Activated CD4-positive, CD25-positive, alpha-beta regulatory T cell treated with anti-CD3 and anti-CD28 coated beads, Interleukin-2, amount 50 U/mL, for 24 hours (primary cell): ENCODE measurements at regions not wholly inside any gene's neighbourhood (a gene's known extent, or its start where the extent isn't known, plus 50 kb on each side); places are given as distances from the start of the nearest gene placed in this dataset.
"Not testable (repeated sequence)": the region's sequence is repeated elsewhere in the genome, so short reads cannot be mapped to it uniquely, and the experiment has no call there.

ENCODE experiments used
- ATAC-seq, 2 donors: fragments of 150-1000 bp; cut with Tn5 transposase; one replicate each; pipeline ENCODE4 v1.10.0; 2021; ENCODE audit warnings: mild to moderate bottlenecking in 1 of 2, moderate library complexity in 1 of 2

DNA sequence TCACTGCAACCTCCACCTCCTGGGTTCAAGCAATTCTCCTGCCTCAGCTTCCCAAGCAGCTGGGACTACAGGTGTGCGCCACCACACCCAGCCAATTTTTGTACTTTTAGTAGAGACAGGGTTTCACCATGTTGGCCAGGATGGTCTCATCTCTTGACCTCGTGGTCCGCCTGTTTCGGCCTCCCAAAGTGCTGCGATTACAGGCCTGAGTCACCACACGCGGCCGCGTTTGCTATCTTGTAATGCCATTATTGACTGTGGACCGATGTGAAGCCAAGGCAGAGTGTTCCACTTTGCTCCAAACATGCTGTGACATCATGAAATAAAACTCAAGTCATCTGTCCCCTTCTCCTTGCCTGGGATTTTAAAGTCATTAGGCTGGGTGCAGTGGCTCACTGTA is 72.1 kb upstream of the CHD2 start:
- not testable (repeated sequence) for ATAC-seq

DNA sequence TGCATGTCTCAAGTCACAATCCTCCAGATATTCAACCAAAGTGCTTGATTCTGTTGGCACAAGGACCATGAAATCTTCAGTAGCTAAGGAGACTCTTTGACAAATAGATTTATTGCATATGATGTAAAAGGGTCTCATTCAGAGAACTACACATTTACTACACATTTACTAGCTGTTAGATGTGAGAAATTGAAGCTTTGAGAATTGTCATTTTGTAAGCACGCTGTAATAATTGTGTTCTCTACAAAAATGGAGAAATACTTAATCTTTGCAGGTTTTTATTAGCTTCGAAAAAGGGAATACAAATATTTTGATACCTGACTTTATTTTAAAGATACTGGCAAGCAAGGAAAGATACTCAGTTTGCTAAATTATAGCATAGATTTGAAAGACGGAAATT is 70.2 kb upstream of the CHD2 start:
- ATAC-seq, result no peak

DNA sequence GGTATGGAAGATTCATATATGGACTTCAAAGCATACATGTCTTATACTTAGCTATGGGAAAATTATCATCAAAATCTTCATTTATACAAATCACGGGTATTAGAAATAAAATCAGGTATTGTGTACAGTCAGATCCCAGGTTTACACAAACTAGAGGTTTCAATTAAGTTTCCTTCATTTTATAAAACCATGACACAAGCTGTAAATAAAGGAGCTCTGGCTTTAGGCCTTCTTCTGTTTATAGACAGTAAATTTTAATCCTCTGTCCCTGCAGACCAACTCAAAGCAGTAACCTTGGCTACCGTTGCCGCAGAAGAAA is 68.8 kb upstream of the CHD2 start:
- no peak for ATAC-seq

DNA sequence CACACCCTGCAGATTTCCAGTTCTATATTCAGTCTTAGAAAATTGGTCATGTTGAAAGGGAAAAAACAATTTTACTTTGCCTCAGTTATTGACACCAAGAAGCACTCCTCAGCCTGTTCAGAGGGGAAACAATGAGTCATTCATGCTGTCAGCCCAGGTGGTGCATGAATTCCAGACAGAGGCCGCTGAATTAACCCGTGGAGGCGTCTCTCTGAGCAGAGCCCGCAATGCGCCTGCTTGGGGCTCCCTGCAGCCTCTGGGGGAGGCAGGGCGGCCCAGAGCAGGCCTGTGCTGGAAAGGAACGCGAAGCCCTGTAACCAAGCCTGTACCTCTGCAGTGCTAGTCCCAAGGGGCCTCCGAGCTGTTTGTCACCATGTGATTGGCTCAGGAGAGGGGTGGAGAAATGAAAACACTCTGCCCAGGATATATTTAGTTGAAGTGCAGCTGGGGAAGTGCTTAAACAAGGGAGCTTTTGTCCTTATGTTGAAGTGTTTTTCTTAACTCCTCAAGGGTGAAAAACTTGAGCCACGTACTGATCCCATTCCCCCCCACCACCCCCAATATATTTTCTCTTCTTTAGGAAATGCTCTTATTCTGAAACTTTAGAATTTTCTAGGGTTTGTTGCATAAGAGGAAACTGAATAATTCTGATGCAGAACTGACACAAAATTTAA is 68.3 kb upstream of the CHD2 start:
- peak; percentile 89 to 91 for ATAC-seq

DNA sequence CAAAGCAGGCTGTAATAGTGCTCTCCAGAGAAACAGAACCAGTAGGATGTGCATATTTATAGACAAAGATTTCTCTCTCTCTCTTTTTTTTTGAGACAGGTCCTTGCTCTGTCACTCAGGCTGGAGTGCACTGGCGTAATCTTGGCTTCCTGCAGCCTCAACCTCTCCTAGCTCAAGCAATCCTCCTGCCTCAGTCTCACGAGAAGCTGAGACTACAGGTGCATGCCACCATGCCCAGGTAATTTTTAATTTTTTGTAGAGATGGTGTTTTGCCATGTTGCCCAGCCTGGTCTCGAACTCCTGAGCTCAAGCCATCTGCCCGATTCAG is 67.1 kb upstream of the CHD2 start:
- ATAC-seq, result no peak

DNA sequence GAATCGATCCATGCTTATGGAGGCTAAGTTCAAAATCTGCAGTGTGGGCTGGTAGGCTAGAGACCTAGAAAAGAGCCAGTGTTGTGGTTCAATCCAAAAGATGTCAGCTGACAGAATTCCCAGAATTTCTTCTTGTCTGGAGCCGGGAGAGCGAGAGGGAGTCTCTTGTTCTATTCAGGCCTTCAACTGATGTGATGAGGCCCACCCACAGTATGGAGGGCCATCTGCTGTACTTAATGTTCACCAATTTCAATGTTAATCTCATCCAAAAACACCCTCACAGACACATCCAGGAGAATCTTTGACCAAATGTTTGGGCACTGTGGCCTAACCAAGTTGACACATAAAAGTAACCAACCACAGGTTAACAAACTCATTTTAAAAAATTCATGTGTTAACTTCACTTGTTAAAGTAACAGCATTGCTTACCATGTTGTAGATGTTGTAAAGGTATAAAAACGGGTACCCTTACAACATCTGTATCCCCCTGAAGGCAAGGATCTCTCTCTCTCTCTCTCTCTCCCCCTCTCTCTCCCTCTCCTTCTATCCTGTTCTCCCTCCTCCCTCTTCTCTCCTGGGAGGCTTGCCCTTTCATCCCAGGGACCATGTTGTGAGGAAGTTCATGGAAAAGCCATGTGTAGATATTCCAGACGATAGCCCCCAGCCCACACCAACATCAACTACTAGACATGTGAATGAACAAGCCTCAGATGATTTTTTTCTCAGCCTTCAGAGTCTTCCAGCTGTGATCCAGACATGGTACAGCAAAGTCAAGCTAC is 66.4 kb upstream of the CHD2 start:
- ATAC-seq, result no peak

DNA sequence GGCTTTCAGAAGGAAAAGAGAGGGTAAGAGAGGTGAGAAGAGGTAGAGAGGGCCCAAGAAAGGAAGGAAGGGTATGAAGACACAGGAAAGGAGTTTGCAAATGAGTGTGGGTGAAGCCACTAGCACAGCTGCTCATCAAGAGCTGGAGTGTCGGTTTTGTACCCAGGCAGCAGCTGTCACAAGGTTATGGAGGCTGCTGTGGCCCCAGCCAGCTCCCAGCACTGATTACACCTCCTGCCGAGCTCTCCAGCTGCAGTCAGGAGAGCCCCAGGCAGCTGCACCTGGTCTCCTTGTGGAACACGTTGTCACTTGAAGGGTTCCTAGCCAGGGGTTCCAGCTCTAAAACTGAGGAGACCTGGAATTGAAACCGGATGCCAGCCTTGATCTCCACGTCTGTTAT is 60.4 kb upstream of the CHD2 start:
- peak in 1 of 2 donors; percentile 20 for ATAC-seq

DNA sequence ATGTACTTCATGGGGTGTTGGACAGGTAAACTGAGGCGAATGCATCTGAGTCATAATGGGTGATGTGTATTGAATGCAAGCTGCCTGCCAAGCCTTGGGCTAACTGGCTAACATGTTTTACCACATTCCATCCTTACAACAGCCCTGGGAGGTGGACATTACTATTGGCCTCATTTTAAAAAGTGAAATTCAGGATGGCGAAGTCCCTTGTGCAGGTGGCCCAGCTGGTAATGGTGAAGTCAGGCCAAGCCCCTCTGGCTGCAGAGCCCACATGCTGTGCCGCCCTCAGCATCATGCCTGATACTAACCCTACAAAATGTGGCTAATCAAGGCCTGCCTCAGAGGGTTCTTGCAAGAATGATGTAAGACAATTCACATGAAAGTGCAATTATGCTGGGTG is 60.0 kb upstream of the CHD2 start:
- ATAC-seq, result no peak

DNA sequence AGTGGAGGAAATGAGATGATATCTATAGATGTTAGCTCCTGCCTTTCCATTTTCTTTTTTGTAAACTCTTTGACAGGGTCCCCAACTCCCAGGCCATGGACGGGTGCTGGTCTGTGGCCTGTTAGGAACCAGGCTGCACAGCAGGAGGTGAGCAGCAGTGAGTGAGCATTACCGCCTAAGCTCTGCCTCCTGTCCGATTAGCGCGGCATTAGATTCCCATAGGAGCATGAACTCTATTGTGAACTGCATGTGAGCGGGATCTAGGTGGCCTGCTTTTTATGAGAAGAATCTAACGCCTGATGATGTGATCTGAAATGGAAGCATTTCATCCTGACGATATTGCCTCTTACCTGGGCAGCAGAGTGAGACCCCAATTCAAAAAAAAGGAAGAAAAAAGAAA is 56.8 kb upstream of the CHD2 start:
- no peak for ATAC-seq

DNA sequence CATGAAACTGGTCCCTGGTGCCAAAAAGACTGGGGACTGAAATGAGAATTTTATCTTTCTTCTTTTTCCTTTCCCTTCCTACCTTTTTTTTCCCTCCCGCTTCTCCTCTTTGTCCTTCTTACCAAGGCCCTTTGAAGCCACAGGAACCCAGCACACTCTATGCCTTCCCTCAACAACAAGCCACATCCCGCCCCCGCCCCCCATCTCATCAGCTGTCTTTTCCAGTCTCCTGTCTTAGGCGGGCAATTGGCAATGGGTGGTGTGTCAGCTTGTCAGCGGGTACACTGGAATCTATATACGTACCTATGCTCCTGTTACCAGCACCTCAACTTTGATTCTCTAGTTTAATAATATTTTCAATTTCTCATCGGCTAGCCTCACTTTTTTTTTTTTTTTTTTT is 56.3 kb upstream of the CHD2 start:
- no peak for ATAC-seq

DNA sequence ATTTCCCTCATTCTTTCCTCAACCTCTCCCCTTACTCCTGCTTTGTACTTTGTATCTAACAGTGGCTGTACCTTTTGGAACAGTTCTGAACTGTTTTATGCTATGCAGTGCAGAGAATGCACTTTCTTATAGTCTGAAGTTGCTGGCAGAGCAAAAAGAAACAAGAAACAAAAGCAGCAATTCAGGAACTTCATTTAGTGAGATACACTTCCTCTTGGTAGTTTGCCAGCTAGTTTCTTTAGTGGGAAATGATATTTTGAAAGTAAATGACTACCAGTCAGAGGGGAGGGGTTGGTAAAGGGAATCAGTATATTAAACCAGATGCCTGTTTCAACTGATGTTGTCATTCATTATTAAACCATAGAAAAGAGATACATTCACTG is 55.0 kb upstream of the CHD2 start:
- ATAC-seq, result peak in 1 of 2 donors; percentile 44

DNA sequence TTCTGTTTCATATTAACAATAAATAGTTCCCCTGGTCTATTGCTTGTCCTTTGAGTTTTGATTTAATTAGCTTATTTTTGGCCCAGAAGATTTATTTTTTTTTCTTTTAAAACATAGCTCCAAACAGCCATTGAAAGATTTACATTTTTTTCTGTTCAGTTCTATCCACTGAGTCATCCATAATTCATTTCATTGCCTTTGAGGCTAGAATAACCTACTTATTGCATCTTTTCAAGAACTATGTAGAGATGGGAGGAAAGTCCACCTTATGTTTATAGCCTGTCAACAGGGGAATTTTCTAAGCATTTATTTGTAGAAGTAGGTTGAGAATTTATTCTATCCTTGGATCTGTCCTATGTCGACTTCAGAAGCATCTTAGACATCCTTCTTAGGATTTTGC is 53.4 kb upstream of the CHD2 start:
- no peak for ATAC-seq

DNA sequence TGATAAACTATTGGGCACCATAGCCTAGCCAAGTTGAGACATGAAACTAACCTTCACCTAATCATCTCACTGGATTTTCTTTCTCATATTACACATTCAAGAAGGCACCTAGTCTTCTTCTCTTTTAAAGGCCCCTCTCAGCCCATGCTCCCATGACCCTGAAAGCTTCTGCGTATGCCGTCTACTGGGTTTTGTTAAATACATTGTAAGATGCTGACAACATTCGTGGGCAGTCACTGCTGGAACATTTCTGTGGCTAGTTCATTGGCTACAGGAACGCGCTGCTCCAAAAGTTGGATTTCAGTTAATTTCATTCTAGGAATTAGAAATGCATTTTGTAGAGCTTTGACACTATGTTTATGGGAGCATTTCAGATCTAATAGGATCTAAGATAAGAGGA is 52.3 kb upstream of the CHD2 start:
- no peak for ATAC-seq

DNA sequence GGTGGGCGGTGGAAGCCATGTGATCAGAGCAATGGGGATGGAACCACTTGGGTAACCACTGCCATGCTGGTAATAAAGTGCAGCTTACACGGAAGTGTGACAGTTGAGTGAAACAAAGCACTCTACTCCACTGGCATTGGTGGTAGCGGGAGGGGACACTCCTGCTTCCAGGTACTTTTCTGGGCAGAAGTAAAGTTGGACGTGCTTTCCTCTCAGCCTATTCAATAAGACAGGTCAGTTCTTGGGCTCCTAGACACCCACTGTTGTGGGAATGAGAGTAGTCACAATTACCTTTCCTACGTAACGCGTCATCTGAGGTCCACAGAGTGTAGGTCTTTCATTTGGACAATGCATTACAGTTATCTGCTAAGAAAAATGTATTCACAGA is 51.7 kb upstream of the CHD2 start:
- ATAC-seq, result no peak

DNA sequence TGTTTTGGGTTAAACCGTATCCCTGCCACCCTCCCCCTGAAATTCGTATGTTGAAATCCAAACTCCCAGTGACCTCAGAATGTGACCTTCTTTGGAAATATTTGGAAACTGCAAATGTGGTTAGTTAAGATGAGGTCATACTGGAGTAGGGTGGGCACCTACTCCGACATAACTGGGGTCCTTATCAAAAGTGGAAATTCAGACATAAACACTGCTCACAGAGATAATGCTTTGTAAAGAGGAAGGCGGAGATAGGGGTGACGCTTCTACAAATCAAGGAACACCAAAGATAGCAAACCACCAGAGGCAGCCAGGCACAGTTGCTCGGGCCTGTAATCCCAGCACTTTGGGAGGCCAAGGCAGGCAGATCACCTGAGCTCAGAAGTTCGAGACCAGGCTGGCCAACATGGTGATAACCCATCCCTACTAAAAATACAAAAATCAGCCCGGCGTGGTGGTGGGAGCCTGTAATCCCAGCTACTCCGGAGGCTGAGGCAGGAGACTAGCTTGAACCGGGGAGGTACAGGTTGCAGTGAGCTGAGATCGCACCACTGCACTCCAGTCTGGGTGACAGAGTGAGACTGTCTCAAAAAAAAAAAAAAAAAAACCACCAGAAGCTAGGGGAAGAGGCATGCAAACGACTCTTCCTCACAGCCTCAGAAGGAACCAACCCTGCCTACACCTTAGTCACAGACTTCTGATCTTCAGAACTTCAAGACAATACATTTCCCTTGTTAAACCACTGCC is 51.1 kb upstream of the CHD2 start:
- ATAC-seq, result peak; percentile 91 to 98

DNA sequence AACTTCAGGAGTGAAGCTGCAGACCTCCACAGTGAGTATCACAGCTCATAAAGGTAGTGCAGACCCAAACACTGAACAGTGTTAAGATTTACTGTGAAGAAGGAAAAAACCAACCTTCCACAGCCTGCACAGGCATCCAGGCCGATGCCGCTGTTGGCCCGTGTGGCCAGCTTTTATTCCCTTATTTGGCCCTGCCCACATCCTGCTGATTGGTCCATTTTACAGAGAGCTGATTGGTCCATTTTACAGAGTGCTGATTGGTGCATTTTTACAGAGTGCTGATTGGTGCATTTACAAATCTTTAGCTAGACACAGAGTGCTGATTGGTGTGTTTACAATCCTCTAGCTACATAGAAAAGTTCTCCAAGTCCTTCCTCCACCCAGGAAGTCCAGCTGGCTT is 49.9 kb upstream of the CHD2 start:
- not testable (repeated sequence) for ATAC-seq
